IPS-15b (cell line): ENCODE measurements at regions not wholly inside any gene's neighbourhood (a gene's known extent, or its start where the extent isn't known, plus 50 kb on each side); places are given as distances from the start of the nearest gene placed in this dataset.

Source experiments
- H3K27me3 ChIP-seq: one replicate; pipeline ENCODE4 v1.6.1; 2013; ENCODE audit warnings: low read length; ENCODE audit not compliant: control insufficient read depth, insufficient read depth
- H3K36me3 ChIP-seq: one replicate; pipeline ENCODE4 v1.6.1; 2013; ENCODE audit warnings: low read length; ENCODE audit not compliant: control insufficient read depth, insufficient read depth
- H3K4me1 ChIP-seq: one replicate; pipeline ENCODE4 v1.6.1; 2013; ENCODE audit warnings: mild to moderate bottlenecking, low read length; ENCODE audit not compliant: control insufficient read depth, insufficient read depth
- H3K4me3 ChIP-seq: one replicate; pipeline ENCODE4 v1.5.1; 2013; ENCODE audit warnings: low read depth, low read length
- H3K9ac ChIP-seq: one replicate; pipeline ENCODE4 v1.6.1; 2013; ENCODE audit warnings: low read depth, mild to moderate bottlenecking, low read length
- H3K9me3 ChIP-seq: one replicate; pipeline ENCODE4 v1.6.1; 2013; ENCODE audit warnings: mild to moderate bottlenecking, low read length; ENCODE audit not compliant: control insufficient read depth, insufficient read depth

DNA sequence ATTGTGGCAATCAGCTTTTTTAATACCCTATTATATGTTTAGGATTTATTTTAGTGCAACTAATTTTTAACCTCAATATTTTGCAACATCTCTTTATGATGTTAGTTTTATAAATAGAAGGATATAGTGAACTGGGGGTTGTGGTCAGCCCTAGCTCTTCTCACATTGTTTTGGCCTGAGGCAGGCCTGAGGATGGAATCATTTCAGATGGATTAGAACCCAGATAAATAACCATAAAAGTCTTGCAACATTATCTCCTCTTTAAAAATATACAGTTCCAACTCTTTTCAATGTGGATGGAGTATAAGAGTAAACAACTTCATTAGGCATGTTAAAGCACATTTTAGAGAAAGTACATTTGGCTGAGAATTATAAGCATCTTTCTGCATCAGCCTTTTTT, 522.7 kb downstream of the NR2F1-AS1 start:
- Histone ChIP-seq H3K9me3 (no peaks in the 10 kb centered on the region), H3K4me3 (no peak overlapping the region)

DNA sequence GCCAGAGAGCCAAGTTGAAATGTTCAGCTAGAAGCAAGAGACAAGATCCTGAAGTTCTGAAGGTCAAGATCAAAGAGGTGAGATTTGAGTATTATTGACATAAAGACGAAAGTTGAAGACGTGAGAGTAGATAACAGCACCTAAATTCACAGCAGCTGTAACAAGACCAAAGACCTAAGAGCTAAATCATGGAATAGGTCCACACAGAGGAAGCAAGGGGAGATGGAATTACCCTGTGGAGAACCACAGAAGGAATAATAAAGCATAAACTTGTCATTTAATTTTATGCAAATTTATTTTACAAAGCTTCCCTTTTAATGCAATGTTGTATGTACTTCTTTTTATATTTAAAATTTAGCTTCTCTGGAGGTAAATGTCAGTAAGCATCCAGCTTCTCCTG, 523.7 kb downstream of the NR2F1-AS1 start:
- H3K9me3 ChIP-seq = no peaks in the 10 kb centered on the region
- no peak overlapping the region for H3K9ac ChIP-seq
- peaks cover 4% of the 10 kb centered on the region for H3K4me1 ChIP-seq
- no peak overlapping the region for H3K4me3 ChIP-seq
- H3K27me3 ChIP-seq = no peaks in the 10 kb centered on the region
- H3K36me3 ChIP-seq = no peaks in the 10 kb centered on the region

More for the DNA sequence above, 522.7 kb downstream of the NR2F1-AS1 start:
- Histone ChIP-seq H3K9ac (no peak overlapping the region), H3K36me3 (no peaks in the 10 kb centered on the region), H3K27me3 (no peaks in the 10 kb centered on the region), H3K4me1 (peaks cover 4% of the 10 kb centered on the region)

DNA sequence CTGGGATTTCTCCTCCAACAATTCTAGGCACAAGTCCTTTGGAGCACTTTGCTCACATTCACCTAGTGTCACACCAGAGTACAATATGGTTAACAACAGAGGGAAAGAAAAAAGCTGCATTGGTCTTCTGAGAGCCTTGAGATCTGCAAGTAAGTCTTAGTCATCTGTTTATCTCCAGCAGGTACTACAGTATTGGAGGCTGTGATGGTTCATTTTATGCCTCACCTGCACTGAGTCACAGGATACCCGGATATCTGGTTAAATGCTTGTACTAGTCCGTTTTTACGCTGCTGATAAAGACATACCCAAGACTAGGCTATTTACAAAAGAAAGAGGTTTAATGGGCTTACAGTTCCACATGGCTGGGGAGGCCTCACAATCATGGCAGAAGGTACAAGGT, 525.0 kb downstream of the NR2F1-AS1 start:
- H3K4me3 ChIP-seq = no peak overlapping the region
- H3K27me3 ChIP-seq = no peaks in the 10 kb centered on the region
- no peaks in the 10 kb centered on the region for H3K9me3 ChIP-seq
- H3K9ac ChIP-seq = no peak overlapping the region
- no peaks in the 10 kb centered on the region for H3K36me3 ChIP-seq
- H3K4me1 ChIP-seq = peaks cover 4% of the 10 kb centered on the region

DNA sequence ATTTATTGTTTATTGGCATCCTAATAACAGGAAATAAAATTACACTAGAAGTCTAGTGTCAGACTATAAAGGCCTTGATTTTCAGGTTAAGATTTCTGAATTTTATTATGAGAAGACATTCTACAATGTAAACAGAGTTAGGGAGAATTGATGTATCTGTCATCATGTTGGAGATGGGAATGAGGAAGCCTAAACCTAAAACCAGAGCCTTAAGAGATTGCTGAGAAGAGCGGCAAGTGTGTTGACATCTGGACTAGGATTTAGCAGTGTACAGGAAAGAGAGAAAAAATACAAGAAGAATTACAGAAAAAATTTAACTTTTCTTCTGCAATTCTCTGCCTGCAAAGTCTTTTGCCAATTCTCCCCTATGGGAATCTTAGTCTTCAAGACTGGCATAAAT, 525.5 kb downstream of the NR2F1-AS1 start:
- no peak overlapping the region for H3K4me3 ChIP-seq
- H3K9me3 ChIP-seq = no peaks in the 10 kb centered on the region
- no peak overlapping the region for H3K9ac ChIP-seq
- H3K4me1 ChIP-seq = peaks cover 4% of the 10 kb centered on the region
- no peaks in the 10 kb centered on the region for H3K36me3 ChIP-seq
- no peaks in the 10 kb centered on the region for H3K27me3 ChIP-seq

DNA sequence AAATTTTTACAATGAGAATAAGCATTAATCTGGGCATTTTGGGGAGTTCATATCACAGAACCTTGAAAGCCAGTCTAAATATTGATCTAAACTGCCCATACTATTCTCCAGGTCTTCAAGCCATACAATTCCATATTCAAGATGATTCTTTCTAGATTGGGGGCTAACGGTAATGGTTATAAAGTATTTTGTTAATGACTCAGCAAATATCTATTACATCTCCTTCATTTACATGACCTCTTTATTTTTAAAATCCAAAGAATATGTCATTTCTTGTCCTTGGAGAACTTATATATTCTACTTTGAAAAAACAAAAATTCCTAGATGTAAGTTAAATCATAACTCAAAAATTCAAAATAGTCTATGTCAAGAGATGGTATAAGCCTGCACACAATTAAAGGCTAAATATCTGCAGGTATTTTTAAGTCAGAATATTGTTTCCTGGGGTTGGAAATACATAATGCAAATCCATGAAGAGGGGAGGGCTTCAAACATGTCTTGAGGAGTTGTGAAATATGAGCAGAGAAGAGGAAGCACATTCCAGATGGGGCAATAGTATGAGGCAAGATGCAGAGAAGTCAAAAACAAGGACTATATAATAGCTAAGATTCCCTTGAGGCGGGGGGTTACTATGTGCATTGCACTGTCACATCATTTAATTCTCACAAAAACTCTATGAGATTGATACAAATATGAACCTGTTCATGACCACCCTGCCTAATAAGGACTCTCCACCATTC, 526.4 kb downstream of the NR2F1-AS1 start:
- Histone ChIP-seq H3K4me3 (no peak overlapping the region), H3K27me3 (no peaks in the 10 kb centered on the region), H3K9ac (no peak overlapping the region), H3K9me3 (no peaks in the 10 kb centered on the region), H3K4me1 (peaks cover 4% of the 10 kb centered on the region), H3K36me3 (no peaks in the 10 kb centered on the region)

DNA sequence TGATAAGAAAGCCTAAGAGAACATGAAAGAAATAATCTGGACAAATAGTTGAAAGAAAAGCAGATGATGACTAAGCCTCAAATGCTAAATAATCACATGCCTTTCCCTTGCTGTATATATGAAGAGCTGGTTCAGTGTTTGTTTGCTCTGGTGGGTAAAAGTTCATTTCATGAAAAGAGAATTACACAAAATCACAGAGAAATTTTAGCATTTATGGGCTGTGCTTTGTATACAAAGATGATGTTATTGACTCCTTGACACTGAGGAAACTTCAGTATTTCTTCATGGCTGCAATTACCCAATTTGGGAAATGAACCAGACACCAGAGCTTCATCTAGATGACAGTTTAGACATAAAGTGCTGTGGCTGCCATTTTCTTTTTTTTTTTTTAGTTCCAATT, 527.2 kb downstream of the NR2F1-AS1 start:
- H3K4me1 ChIP-seq = peaks cover 4% of the 10 kb centered on the region
- no peak overlapping the region for H3K4me3 ChIP-seq
- H3K9me3 ChIP-seq = no peaks in the 10 kb centered on the region
- no peak overlapping the region for H3K9ac ChIP-seq
- no peaks in the 10 kb centered on the region for H3K27me3 ChIP-seq
- no peaks in the 10 kb centered on the region for H3K36me3 ChIP-seq

DNA sequence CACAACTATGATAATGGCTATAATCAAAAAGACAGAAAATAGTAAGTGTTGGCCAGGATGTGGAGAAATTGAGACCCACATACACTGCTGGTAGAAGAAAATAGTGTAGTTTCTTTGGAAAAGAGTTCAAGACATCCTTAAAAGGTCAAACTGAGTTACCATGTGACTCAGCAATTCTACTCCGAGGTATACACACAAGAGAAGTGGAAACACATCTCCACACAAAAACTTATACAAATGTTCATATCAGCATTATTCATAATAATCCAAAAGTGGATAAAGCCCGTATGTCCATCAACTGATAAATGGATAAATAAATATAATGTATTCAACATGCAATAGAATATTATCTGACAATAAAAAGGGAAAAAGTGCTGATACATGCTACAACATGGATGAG, 532.2 kb downstream of the NR2F1-AS1 start:
- Histone ChIP-seq H3K9me3 (no peaks in the 10 kb centered on the region), H3K36me3 (no peaks in the 10 kb centered on the region), H3K9ac (no peak overlapping the region), H3K4me3 (no peak overlapping the region), H3K27me3 (no peaks in the 10 kb centered on the region), H3K4me1 (no peaks in the 10 kb centered on the region)

DNA sequence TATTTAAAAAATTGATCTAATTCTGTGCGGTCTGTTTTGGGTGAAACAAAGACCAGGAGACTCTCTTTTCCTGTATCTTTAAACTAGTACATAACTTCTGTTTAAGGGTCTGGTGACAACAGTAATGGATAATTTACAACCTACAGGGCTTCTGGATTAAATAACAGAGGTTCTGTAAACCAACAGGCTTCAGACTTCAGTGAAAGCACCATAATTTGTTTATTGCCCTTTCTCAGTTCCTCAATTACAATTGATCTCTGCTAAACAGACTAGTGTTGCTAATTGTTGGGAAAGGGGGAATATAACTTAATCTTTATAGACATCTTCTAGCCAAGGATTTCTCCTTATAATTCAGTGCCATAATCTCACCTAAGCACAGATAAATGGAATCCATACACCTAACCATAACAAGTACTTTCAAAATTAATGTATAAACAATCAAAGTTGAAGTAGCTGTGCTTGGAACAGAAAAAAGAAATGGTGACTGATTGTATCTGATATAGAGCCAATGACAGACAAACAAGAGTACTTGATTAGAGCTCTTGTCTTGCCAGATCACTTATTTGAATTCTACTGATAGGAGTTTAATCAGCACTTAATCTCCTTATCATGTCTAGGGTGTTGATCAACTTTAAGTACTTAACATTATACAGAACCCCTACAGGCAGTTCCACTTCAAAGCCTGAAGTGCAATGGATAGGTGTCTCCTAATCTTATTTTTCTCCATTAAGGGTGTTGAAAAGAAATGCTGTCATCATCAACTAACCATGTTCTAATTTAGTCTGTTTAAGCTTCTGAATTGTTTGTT, 536.0 kb downstream of the NR2F1-AS1 start:
- Histone ChIP-seq H3K9me3 (no peaks in the 10 kb centered on the region), H3K4me1 (no peaks in the 10 kb centered on the region), H3K27me3 (no peaks in the 10 kb centered on the region), H3K9ac (no peak overlapping the region), H3K4me3 (no peak overlapping the region), H3K36me3 (no peaks in the 10 kb centered on the region)

DNA sequence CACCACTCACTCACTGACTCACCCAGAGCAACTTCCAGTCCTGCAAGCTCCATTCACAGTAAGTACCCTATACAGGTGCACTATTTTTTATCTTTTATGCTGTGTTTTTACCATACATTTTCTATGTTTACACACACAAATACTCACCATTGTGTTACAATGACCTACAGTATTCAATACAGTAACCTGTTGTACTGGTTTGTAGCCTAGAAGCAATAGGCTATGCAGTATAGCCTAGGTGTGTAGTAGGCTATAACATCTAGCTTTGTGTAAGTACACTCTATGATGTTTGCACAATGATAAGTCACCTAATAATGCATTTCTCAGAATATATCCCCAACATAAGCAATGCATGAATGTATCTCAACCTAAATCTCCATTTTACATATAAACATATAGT, 541.1 kb downstream of the NR2F1-AS1 start:
- Histone ChIP-seq H3K9me3 (no peaks in the 10 kb centered on the region), H3K9ac (no peak overlapping the region), H3K4me1 (no peaks in the 10 kb centered on the region), H3K36me3 (no peaks in the 10 kb centered on the region), H3K4me3 (no peak overlapping the region), H3K27me3 (no peaks in the 10 kb centered on the region)

DNA sequence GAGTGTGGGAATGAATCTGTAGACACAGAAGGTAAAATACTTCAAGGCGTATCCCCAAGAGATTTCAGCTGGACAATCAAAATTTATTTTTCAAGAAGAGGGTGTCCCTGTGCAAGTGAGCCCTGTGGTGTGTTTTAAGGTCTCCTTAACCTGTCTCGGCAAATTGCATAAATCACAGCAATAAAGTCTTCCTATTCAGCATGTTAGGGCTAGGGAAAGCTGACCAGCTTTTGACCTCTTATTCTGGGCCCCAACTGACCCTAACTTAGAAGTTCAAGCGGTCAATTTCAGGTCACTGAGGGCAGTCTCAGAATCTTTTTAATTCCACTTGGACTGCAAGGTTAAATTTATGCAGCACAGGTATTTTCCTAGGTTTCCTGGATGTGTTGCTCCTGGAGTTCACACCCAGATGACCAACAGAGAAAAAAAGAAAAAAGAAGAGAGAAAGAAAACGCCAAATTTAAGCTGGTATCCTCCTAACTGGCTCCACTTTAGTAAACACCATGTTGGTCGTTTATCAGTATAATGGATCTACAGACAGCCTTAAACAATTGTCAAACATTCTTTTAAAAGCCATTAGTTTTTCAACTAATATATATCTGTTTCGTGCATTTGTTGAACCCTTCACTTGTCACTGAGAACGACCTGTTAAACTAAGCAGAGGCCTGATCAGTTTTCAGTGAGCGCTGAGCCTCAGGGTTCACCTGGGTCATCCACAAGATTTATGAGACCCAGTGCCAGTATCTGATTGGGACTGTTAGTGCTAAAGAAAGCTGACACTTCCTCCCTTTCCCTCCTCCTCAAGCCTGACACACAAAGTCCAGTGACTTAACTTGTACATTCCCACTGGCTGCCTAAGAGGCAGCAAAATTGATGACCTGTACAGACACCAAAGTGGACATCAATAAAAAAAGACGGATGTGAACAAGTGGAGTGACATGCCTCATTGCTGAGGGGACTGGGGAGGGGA, 546.1 kb downstream of the NR2F1-AS1 start:
- Histone ChIP-seq H3K4me1 (no peaks in the 10 kb centered on the region), H3K27me3 (no peaks in the 10 kb centered on the region), H3K9ac (no peak overlapping the region), H3K36me3 (no peaks in the 10 kb centered on the region), H3K4me3 (no peak overlapping the region), H3K9me3 (no peaks in the 10 kb centered on the region)

DNA sequence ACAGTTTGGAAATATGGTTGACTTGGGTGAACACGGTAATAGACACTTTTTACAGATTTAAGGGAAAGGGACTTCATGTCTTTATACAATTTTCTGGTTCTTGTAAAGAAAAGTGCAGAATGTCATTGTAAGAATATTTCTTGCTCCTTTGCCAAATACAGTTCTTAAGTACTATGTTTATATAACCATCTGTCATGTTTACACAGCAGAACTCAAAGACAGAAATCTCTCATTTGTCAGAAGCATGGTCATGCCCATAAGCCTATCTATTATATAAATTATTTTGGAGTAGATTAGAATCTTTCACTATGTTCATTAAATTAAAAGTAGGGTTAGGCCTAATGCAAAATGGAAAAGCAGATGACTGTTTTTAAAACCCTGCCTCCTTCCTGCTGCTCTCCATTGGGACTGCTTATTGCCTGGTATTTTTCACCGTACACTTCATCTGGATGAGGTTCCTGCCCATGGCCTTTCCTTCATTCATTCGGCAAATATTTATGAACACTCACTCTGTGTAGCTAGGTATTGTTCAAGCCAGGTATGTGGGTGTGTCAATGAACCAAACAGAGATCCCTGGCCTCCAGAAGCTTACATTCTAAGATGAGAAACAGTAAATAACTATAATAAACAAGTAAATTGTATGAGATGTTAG, 558.1 kb downstream of the NR2F1-AS1 start:
- H3K4me1 ChIP-seq = peaks cover 3% of the 10 kb centered on the region
- H3K9ac ChIP-seq = no peak overlapping the region
- H3K27me3 ChIP-seq = no peaks in the 10 kb centered on the region
- H3K9me3 ChIP-seq = no peaks in the 10 kb centered on the region
- H3K36me3 ChIP-seq = no peaks in the 10 kb centered on the region
- H3K4me3 ChIP-seq = no peak overlapping the region
